Common myeloid progenitor, CD34-positive (primary cell): ENCODE measurements at regions not wholly inside any gene's neighbourhood (a gene's known extent, or its start where the extent isn't known, plus 50 kb on each side); places are given as distances from the start of the nearest gene placed in this dataset.

ENCODE experiments used
- CTCF ChIA-PET: fragments of 350-600 bp; sonication (Branson Sonifier 250); formaldehyde crosslinking; loops from one replicate; lab custom pipeline; 2021; ENCODE audit warnings: antibody characterized with exemption; lab: Charles Lee
- POLR2A ChIA-PET: fragments of 350-600 bp; sonication (Branson Sonifier 250); formaldehyde crosslinking; loops from one replicate; lab custom pipeline; 2021; ENCODE audit warnings: antibody characterized with exemption; lab: Charles Lee
- DNase-seq, 3 donors: peaks; one replicate each; pipeline versions ENCODE4 v3.0.0 to v3.0.0-alpha.2; 2013
- H3K27ac ChIP-seq, 2 experiments: 1 replicate in 1 of 2; 2 replicates in 1 of 2; pipeline ENCODE4 v1.7.0; 2013; ENCODE audit warnings: inconsistent platforms in 2 of 2, low read length in 2 of 2, mild to moderate bottlenecking in 2 of 2, low read depth in 1 of 2, moderate library complexity in 1 of 2; ENCODE audit not compliant: severe bottlenecking in 2 of 2, insufficient read depth in 1 of 2, poor library complexity in 1 of 2
- H3K27me3 ChIP-seq, 5 experiments: replicated peaks in 2 of 5; 1 replicate in 3 of 5; 2 replicates in 2 of 5; pipeline versions ENCODE4 v1.6.1 to v1.7.0; 2013; ENCODE audit warnings: low read length in 4 of 5, mild to moderate bottlenecking in 2 of 5, moderate library complexity in 2 of 5, inconsistent platforms in 1 of 5; ENCODE audit not compliant: insufficient read depth in 5 of 5, control insufficient read depth in 4 of 5
- H3K36me3 ChIP-seq, 4 experiments: 1 replicate in 2 of 4; 2 replicates in 2 of 4; pipeline versions ENCODE4 v1.6.1 to v1.7.0; 2013; ENCODE audit warnings: low read length in 3 of 4, control low read depth in 1 of 4, mild to moderate bottlenecking in 1 of 4; ENCODE audit not compliant: control insufficient read depth in 4 of 4, insufficient read depth in 4 of 4
- H3K4me1 ChIP-seq, 4 experiments: 1 replicate in 3 of 4; 2 replicates in 1 of 4; pipeline versions ENCODE4 v1.6.1 to v1.7.1; 2013; ENCODE audit warnings: low read length in 3 of 4, mild to moderate bottlenecking in 3 of 4, control low read depth in 1 of 4, inconsistent platforms in 1 of 4, moderate library complexity in 1 of 4; ENCODE audit not compliant: control insufficient read depth in 4 of 4, insufficient read depth in 4 of 4; ENCODE audit errors: control extremely low read depth in 1 of 4
- H3K4me3 ChIP-seq, 7 experiments: 1 replicate in 4 of 7; 2 replicates in 3 of 7; pipeline versions ENCODE4 v1.5.1 to v1.7.0; 2013; ENCODE audit warnings: mild to moderate bottlenecking in 7 of 7, low read length in 6 of 7, moderate library complexity in 6 of 7, inconsistent platforms in 2 of 7, low read depth in 2 of 7, control low read depth in 1 of 7; ENCODE audit not compliant: insufficient read depth in 4 of 7, control insufficient read depth in 1 of 7; ENCODE audit errors: extremely low read depth in 1 of 7
- H3K9me3 ChIP-seq, 5 experiments: 1 replicate in 4 of 5; 2 replicates in 1 of 5; pipeline versions ENCODE4 v1.6.1 to v1.7.1; 2013; ENCODE audit warnings: low read length in 4 of 5, mild to moderate bottlenecking in 2 of 5, inconsistent platforms in 1 of 5, low read depth in 1 of 5, moderate library complexity in 1 of 5; ENCODE audit not compliant: control insufficient read depth in 4 of 5, insufficient read depth in 2 of 5; ENCODE audit errors: control extremely low read depth in 1 of 5
- WGBS: methylation state at CpG from one replicate; pipeline ENCODE4 v1.1.5; 2013; ENCODE audit not compliant: insufficient coverage; 5-methylcytosine and 5-hydroxymethylcytosine counted together

DNA sequence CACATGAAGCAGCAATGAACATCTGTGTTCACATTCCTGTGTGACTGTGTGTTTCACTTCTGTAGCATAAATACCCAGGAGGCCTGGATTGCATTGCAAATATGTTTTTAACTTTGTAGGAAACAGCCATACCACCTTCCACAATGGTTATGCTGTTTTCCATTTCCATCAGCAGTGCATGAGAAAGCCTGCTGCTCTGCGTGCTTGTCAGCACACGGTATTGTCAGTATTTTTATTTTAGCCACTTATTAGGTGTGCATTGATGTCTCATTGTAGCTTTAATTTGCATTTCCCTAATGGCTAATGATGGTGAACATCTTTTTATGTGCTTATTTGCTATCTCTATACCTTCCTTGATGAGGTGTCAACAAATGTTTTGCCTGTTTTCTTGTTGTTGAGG is 355.9 kb downstream of the TRIML1 start:
- no CpG with 5 or more reads among the region's 2 CpGs for WGBS

DNA sequence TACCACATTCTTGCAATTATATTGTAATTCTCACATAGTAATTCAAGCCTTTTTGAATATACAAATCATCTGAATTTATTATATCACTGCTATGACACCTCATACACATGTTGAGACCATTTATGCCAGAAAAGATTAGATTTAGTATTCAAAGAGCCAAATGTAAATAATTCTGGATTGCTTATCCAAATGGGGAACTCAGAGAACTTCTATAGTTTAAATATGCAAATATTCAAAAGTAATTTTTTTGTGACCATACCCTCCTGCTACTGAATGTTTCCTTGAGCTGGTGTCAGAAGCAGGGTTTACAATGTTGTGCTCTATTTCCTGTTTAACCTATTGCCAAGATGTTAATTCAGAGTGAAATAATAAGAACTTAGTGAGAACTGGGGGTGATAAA is 372.2 kb downstream of the TRIML1 start:
- DNase-seq, result no peak
- H3K4me1 ChIP-seq, result no peaks in the 10 kb centered on the region
- H3K36me3 ChIP-seq, result no peaks in the 10 kb centered on the region
- CTCF ChIA-PET, result no interaction called here
- H3K27ac ChIP-seq, result no peak overlapping the region
- no peak overlapping the region for H3K4me3 ChIP-seq
- no peaks in the 10 kb centered on the region for H3K27me3 ChIP-seq
- H3K9me3 ChIP-seq, result no peaks in the 10 kb centered on the region
- POLR2A ChIA-PET, result no interaction called here

More for the DNA sequence above, 355.9 kb downstream of the TRIML1 start:
- ChIA-PET POLR2A (no interaction called here), CTCF (no interaction called here)
- no peaks in the 10 kb centered on the region for H3K36me3 ChIP-seq
- no peaks in the 10 kb centered on the region for H3K4me1 ChIP-seq
- peaks cover 0 to 5% (median 0%) of the 10 kb centered on the region in 5 experiments for H3K9me3 ChIP-seq
- H3K4me3 ChIP-seq, result no peak overlapping the region
- DNase-seq, result no peak
- H3K27me3 ChIP-seq, result no peaks in the 10 kb centered on the region
- no peak overlapping the region for H3K27ac ChIP-seq

DNA sequence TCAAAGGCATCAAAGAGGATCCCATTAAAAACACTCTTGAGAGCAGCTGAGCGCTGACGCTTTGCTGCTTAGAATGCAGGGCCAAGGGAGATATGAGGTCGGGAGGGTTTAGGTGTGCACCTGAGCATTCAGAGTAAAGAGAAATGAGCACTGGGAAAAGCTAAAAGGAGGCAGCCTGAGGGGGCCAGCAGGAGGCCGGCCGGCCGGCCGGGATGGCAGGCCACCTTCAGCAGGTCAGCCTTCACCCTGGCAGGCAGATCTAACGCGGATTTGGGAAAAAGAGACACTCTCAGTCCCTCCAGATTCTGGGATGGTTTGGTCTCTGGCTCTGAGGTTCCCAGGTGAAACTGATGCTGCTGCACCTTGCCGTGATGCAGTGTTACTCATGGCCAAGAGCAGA is 393.5 kb downstream of the TRIML1 start:
- Histone ChIP-seq H3K27me3 (no peaks in the 10 kb centered on the region), H3K36me3 (no peaks in the 10 kb centered on the region), H3K4me1 (no peaks in the 10 kb centered on the region), H3K27ac (no peak overlapping the region), H3K4me3 (no peak overlapping the region), H3K9me3 (peaks cover 0 to 1% (median 0%) of the 10 kb centered on the region in 5 experiments)
- POLR2A ChIA-PET, result no interaction called here
- 84% methylated on average over 8 of the region's 10 CpGs for WGBS
- no peak for DNase-seq
- CTCF ChIA-PET, result no interaction called here

DNA sequence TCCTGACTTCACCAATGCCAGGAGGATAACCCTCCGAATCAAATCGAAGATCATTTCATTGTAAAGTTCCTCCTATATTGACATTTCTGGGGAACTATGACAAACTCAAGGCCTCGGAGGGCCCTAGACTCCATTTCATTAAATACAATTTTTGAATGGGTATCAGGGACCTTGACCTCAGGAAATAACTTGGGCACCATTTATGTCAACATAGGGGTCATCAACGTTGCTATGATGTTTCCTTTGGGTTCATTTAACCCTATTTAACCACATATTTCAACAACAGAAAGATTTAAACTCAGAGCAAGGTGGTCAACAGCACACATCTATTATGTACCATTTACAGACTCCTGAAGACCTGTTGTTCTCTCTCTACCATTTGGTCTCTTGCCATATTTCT is 395.1 kb downstream of the TRIML1 start:
- Histone ChIP-seq H3K9me3 (peaks cover 0 to 1% (median 0%) of the 10 kb centered on the region in 5 experiments), H3K27me3 (no peaks in the 10 kb centered on the region), H3K4me1 (no peaks in the 10 kb centered on the region), H3K4me3 (no peak overlapping the region), H3K27ac (no peak overlapping the region), H3K36me3 (no peaks in the 10 kb centered on the region)
- no peak for DNase-seq
- 72% methylated on average over 3 of the region's 4 CpGs for WGBS
- POLR2A ChIA-PET, result no interaction called here
- CTCF ChIA-PET, result no interaction called here

DNA sequence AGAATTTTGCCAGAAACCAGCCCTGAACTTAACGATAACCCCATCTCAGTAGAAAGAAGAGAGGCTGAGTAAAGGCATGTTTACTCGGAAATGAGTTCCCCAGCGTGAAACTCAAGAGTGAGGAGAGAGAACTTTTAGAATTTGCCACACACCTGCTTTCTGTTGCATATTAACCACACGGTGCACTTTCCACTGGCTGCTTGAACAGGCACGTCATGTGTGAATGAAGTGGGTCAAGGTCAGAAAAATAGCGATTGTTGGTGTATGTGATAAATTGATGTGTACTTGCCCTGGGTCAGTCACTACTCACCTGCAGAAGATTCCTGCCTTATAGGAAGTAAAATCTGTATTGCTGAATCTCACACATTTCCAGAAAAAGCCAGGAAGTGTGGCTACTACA is 395.7 kb downstream of the TRIML1 start:
- WGBS, result 95% methylated on average over 6 of the region's 6 CpGs
- no peak for DNase-seq
- ChIA-PET CTCF (no interaction called here), POLR2A (no interaction called here)
- Histone ChIP-seq H3K27me3 (no peaks in the 10 kb centered on the region), H3K4me3 (no peak overlapping the region), H3K9me3 (peaks cover 0 to 1% (median 0%) of the 10 kb centered on the region in 5 experiments), H3K27ac (no peak overlapping the region), H3K4me1 (no peaks in the 10 kb centered on the region), H3K36me3 (no peaks in the 10 kb centered on the region)

DNA sequence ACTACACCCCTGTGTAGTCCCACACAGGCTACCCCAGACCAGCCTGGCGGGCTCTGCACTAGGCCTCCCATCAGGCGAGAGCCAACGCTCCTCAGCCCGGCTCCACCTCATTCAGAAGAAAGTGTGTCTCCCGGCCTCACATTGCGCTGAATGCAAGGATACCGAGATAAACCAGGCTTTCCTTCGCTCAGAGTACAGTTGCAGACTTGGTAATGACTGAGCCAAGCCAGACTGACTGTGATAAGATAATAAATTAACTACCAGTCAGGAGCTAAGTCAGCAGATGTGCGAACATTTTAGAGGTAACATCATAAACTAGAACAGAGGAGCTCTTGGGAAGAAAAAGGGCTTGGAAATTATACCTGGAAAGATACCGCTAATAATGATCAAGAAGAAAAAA is 397.6 kb downstream of the TRIML1 start:
- no peak overlapping the region for H3K4me3 ChIP-seq
- no peaks in the 10 kb centered on the region for H3K27me3 ChIP-seq
- H3K4me1 ChIP-seq, result no peaks in the 10 kb centered on the region
- ChIA-PET POLR2A (no interaction called here), CTCF (no interaction called here)
- peaks cover 0 to 2% (median 0%) of the 10 kb centered on the region in 5 experiments for H3K9me3 ChIP-seq
- 89% methylated on average over 8 of the region's 10 CpGs for WGBS
- no peak overlapping the region for H3K27ac ChIP-seq
- no peak for DNase-seq
- no peaks in the 10 kb centered on the region for H3K36me3 ChIP-seq

DNA sequence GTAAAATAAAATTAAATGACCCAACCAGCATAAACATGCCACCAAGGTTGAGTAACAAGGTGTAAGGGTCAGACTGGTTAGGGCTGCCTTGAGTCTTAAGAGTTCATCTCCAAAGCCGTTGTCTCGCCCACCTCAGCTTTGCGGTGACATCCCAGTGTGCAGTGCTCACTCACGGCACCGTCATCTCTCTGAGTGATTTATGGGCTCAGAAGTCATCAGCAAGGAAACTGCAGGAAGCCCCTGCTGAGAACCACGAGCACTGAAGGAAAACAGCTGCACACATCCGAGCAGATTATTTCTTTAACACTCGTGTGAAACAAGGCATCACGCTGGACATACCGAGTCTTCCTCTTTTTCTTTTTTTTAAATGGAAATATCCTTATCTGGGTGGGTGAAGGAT is 411.1 kb downstream of the TRIML1 start:
- no peaks in the 10 kb centered on the region for H3K27me3 ChIP-seq
- H3K4me3 ChIP-seq, result no peak overlapping the region
- CTCF ChIA-PET, result no interaction called here
- no peaks in the 10 kb centered on the region for H3K36me3 ChIP-seq
- no peaks in the 10 kb centered on the region for H3K9me3 ChIP-seq
- no peaks in the 10 kb centered on the region for H3K4me1 ChIP-seq
- 45% methylated on average over 7 of the region's 10 CpGs for WGBS
- no peak overlapping the region for H3K27ac ChIP-seq
- POLR2A ChIA-PET, result no interaction called here
- no peak for DNase-seq
